Natural killer cell (primary cell): ENCODE measurements at regions not wholly inside any gene's neighbourhood (a gene's known extent, or its start where the extent isn't known, plus 50 kb on each side); places are given as distances from the start of the nearest gene placed in this dataset.

ENCODE experiments used
- ATAC-seq, 3 donors: fragments of 150-1000 bp in 2 of 3; fragments of 200-7000 bp in 1 of 3; cut with Tn5 transposase; 1 replicate in 1 of 3; 2 replicates in 2 of 3; pipeline ENCODE4 v1.10.0; 2021; ENCODE audit warnings: mild to moderate bottlenecking in 2 of 3, moderate library complexity in 2 of 3
- DNase-seq, 2 donors: peaks; one replicate each; pipeline versions ENCODE4 v3.0.0 to v3.0.0-alpha.2; 2013 to 2021; ENCODE audit warnings: mixed read lengths in 1 of 2
- H3K27ac ChIP-seq: one replicate; pipeline ENCODE4 v1.5.1; 2013; ENCODE audit warnings: mild to moderate bottlenecking, low read length
- H3K27me3 ChIP-seq: one replicate; pipeline ENCODE4 v1.6.1; 2013; ENCODE audit warnings: low read length; ENCODE audit not compliant: control insufficient read depth, insufficient read depth
- H3K36me3 ChIP-seq: one replicate; pipeline ENCODE4 v1.6.1; 2013; ENCODE audit warnings: low read length; ENCODE audit not compliant: control insufficient read depth, insufficient read depth
- H3K4me1 ChIP-seq: one replicate; pipeline ENCODE4 v1.6.1; 2013; ENCODE audit warnings: low read length; ENCODE audit not compliant: control insufficient read depth, insufficient read depth
- H3K4me3 ChIP-seq: one replicate; pipeline ENCODE4 v1.5.1; 2013; ENCODE audit warnings: low read length
- H3K9me3 ChIP-seq: one replicate; pipeline ENCODE4 v1.6.1; 2013; ENCODE audit warnings: low read length; ENCODE audit not compliant: control insufficient read depth, insufficient read depth
- H3K27ac Mint-ChIP-seq, 2 donors: one replicate each; pipeline ENCODE4 v1.8.0; 2022; ENCODE audit warnings: mild to moderate bottlenecking in 2 of 2, mixed read lengths in 2 of 2, moderate library complexity in 1 of 2
- H3K27me3 Mint-ChIP-seq, 2 donors: one replicate each; pipeline ENCODE4 v1.8.0; 2022; ENCODE audit warnings: low read depth in 2 of 2, mixed read lengths in 2 of 2
- H3K36me3 Mint-ChIP-seq: one replicate; pipeline ENCODE4 v1.8.0; 2022; ENCODE audit warnings: mixed read lengths
- H3K4me1 Mint-ChIP-seq, 2 donors: one replicate each; pipeline ENCODE4 v1.8.0; 2022; ENCODE audit warnings: mixed read lengths in 2 of 2
- H3K4me3 Mint-ChIP-seq: one replicate; pipeline ENCODE4 v1.8.0; 2022; ENCODE audit warnings: mild to moderate bottlenecking, moderate library complexity, mixed read lengths
- H3K9me3 Mint-ChIP-seq, 2 donors: one replicate each; pipeline ENCODE4 v1.8.0; 2022; ENCODE audit warnings: mixed read lengths in 2 of 2
- WGBS: methylation state at CpG from one replicate; pipeline ENCODE4 v1.1.7; 2013; ENCODE audit warnings: missing lambda C conversion rate; ENCODE audit not compliant: insufficient coverage; 5-methylcytosine and 5-hydroxymethylcytosine counted together
- intact Hi-C: fragments of 100-400 bp; cut with micrococcal nuclease; formaldehyde crosslinking; loops from one replicate; pipeline ENCODE4 v1.14.2; 2022
- TF ChIP-seq, protein P1 (sequence below): fragments of 200-600 bp; IDR thresholded peaks from one replicate; pipeline ENCODE4 v1.8.0; 2022; ENCODE audit warnings: antibody characterized with exemption

GRCh38 chr2:18913512-18913911 lies 324.1 kb upstream of the NT5C1B start:
- ATAC-seq (no peak), DNase-seq (no peak)
- H3K27ac Mint-ChIP-seq: no peak overlapping the region
- H3K27me3 Mint-ChIP-seq: no peaks in the 10 kb centered on the region
- H3K4me3 Mint-ChIP-seq: no peak overlapping the region
- H3K4me1 Mint-ChIP-seq: no peaks in the 10 kb centered on the region
- Histone ChIP-seq H3K27ac (no peak overlapping the region), H3K4me3 (no peak overlapping the region), H3K9me3 (no peaks in the 10 kb centered on the region), H3K4me1 (no peaks in the 10 kb centered on the region), H3K36me3 (no peaks in the 10 kb centered on the region), H3K27me3 (no peaks in the 10 kb centered on the region)
- 91% methylated on average over 3 of the region's 3 CpGs for WGBS
- H3K36me3 Mint-ChIP-seq: no peaks in the 10 kb centered on the region
- intact Hi-C loops: no loop called here
- TF ChIP-seq, protein P1, sequence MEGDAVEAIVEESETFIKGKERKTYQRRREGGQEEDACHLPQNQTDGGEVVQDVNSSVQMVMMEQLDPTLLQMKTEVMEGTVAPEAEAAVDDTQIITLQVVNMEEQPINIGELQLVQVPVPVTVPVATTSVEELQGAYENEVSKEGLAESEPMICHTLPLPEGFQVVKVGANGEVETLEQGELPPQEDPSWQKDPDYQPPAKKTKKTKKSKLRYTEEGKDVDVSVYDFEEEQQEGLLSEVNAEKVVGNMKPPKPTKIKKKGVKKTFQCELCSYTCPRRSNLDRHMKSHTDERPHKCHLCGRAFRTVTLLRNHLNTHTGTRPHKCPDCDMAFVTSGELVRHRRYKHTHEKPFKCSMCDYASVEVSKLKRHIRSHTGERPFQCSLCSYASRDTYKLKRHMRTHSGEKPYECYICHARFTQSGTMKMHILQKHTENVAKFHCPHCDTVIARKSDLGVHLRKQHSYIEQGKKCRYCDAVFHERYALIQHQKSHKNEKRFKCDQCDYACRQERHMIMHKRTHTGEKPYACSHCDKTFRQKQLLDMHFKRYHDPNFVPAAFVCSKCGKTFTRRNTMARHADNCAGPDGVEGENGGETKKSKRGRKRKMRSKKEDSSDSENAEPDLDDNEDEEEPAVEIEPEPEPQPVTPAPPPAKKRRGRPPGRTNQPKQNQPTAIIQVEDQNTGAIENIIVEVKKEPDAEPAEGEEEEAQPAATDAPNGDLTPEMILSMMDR: no peak
- H3K9me3 Mint-ChIP-seq: peaks cover 8 to 13% of the 10 kb centered on the region in 2 donors

DNA sequence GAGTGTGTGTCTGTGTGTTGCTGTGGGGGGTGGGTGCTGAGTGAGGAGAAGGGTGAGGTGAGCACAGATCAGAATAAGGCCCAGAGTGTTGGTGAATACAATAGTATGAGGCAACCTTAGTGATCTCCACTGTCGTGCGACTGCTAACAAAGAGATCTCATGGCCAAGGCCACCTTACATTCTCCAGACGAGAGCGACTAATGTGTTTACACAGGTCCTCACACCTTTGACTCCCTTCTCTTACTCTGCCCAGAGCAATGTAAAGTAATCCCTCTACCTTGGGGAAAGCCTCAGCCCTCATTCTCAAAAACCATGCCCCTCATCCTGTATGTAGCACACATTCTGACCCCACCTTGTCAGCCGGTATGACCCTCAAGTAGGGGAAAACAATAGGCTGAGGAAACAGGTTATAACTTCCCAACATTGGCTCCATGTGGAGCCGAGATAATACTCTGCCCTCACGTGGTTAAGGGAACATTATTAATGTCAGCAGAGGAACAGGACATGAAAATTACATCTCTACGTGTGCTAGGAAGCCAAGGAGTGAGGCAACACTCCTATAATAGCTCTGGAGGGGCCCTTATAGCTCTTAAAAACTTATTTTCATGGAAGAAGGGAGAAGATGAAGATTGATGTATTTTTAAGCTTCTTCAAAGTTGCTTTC lies 323.0 kb upstream of the NT5C1B start:
- Histone ChIP-seq H3K27me3 (no peaks in the 10 kb centered on the region), H3K4me1 (no peaks in the 10 kb centered on the region), H3K36me3 (no peaks in the 10 kb centered on the region), H3K27ac (no peak overlapping the region), H3K4me3 (no peak overlapping the region), H3K9me3 (no peaks in the 10 kb centered on the region)
- Mint-ChIP-seq H3K4me3 (no peak overlapping the region), H3K4me1 (no peaks in the 10 kb centered on the region), H3K27ac (no peak overlapping the region), H3K27me3 (no peaks in the 10 kb centered on the region), H3K36me3 (no peaks in the 10 kb centered on the region), H3K9me3 (peaks cover 9 to 20% of the 10 kb centered on the region in 2 donors)
- WGBS: 76% methylated on average over 8 of the region's 8 CpGs
- DNase-seq (no peak), ATAC-seq (no peak)
- intact Hi-C loops: no loop called here
- TF ChIP-seq, protein P1: no peak

DNA sequence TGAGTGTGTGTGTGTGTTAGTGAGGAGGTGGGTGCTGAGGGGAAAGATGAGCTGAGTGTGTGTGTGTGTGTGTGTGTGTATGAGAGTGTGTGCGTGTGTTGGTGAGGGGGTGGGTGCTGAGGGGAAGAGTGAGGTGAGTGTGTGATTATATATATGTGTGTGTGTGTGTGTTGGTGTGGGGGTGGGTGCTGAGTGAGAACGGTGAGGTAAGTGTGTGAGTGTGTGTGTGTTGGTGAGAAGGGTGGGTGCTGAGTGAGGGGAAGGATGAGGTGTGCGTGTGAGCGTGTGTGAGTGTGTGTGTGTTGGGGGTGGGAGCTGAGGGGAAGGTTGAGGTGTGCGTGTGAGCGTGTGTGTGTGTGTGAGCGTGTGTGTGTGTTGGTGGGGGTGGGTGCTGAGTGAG lies 322.0 kb upstream of the NT5C1B start:
- no peaks in the 10 kb centered on the region for H3K36me3 ChIP-seq
- no peaks in the 10 kb centered on the region for H3K4me1 Mint-ChIP-seq
- H3K4me3 Mint-ChIP-seq: no peak overlapping the region
- H3K27me3 ChIP-seq: no peaks in the 10 kb centered on the region
- no peaks in the 10 kb centered on the region for H3K4me1 ChIP-seq
- no peak overlapping the region for H3K4me3 ChIP-seq
- H3K27ac ChIP-seq: no peak overlapping the region
- no peak for ATAC-seq
- peaks cover 3% of the 10 kb centered on the region for H3K9me3 ChIP-seq
- 98% methylated on average over 7 of the region's 7 CpGs for WGBS
- H3K27me3 Mint-ChIP-seq: no peaks in the 10 kb centered on the region
- H3K9me3 Mint-ChIP-seq: peaks cover 14 to 23% of the 10 kb centered on the region in 2 donors
- TF ChIP-seq, protein P1: no peak
- intact Hi-C loops: no loop called here
- no peak overlapping the region for H3K27ac Mint-ChIP-seq
- DNase-seq: no peak
- H3K36me3 Mint-ChIP-seq: no peaks in the 10 kb centered on the region

DNA sequence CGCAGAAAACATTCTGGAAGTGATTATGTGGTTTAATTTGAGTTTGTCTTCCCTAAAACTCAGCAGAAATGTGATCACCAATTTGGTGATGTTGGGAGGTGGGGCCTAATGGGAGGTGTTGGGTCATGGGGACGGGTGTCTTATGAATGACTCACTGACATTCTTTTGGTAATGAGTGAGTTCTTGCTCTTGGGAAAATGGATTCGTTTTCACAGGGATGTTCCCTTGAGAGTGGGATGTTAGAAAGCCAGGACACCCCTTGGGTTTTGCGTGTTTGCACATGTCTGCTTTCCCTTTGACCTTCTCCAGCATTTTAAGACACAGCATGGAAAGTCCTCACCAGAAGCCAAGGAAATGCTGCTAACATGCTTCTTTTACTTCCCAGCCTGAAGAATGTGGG lies 321.5 kb upstream of the NT5C1B start:
- no peaks in the 10 kb centered on the region for H3K36me3 Mint-ChIP-seq
- WGBS: 83% methylated on average over 4 of the region's 4 CpGs
- DNase-seq: no peak

More for the DNA sequence above, 321.5 kb upstream of the NT5C1B start:
- Mint-ChIP-seq H3K27ac (no peak overlapping the region), H3K4me3 (no peak overlapping the region), H3K4me1 (no peaks in the 10 kb centered on the region), H3K9me3 (peaks cover 14 to 23% of the 10 kb centered on the region in 2 donors), H3K27me3 (no peaks in the 10 kb centered on the region)
- Histone ChIP-seq H3K36me3 (no peaks in the 10 kb centered on the region), H3K9me3 (peaks cover 8% of the 10 kb centered on the region), H3K4me1 (no peaks in the 10 kb centered on the region), H3K27ac (no peak overlapping the region), H3K27me3 (no peaks in the 10 kb centered on the region), H3K4me3 (no peak overlapping the region)
- TF ChIP-seq, protein P1: no peak
- intact Hi-C loops: no loop called here
- no peak for ATAC-seq
